LNCaP clone FGC (cell line): ENCODE measurements at regions not wholly inside any gene's neighbourhood (a gene's known extent, or its start where the extent isn't known, plus 50 kb on each side); places are given as distances from the start of the nearest gene placed in this dataset.

Experiments
- DNase-seq: peaks from one replicate; pipeline ENCODE4 v3.0.0-alpha.2; 2011; ENCODE audit warnings: low read depth
- H3K4me3 ChIP-seq: 2 replicates; pipeline ENCODE4 v1.5.1; 2011; ENCODE audit warnings: mild to moderate bottlenecking, low read depth, low read length, control low read depth
- TF ChIP-seq, protein P1 (sequence below): IDR thresholded peaks from 2 replicates; pipeline ENCODE4 v1.5.1; 2012; ENCODE audit warnings: mild to moderate bottlenecking; ENCODE audit not compliant: control insufficient read depth, insufficient read depth; ENCODE audit errors: extremely low read depth

DNA sequence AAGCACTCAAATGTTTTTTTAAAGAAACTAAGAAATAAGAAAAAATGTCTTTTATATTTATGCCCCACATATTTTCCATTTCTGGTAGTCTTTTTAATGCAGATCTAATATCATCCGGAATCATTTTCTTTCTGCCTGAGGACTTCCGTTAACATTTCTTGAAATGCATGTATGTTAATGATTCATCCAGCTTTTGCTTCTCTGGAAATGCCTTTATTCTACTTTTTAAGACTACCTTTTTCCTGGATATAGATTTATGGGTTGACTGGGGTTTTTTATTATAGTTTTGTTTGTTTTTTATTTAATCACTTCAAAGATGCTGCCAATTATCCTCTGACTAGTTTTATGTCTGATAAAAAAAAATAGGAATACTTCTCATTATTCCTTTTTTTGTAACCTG is 57.1 kb upstream of the LDLRAD3 start:
- TF ChIP-seq, protein P1, sequence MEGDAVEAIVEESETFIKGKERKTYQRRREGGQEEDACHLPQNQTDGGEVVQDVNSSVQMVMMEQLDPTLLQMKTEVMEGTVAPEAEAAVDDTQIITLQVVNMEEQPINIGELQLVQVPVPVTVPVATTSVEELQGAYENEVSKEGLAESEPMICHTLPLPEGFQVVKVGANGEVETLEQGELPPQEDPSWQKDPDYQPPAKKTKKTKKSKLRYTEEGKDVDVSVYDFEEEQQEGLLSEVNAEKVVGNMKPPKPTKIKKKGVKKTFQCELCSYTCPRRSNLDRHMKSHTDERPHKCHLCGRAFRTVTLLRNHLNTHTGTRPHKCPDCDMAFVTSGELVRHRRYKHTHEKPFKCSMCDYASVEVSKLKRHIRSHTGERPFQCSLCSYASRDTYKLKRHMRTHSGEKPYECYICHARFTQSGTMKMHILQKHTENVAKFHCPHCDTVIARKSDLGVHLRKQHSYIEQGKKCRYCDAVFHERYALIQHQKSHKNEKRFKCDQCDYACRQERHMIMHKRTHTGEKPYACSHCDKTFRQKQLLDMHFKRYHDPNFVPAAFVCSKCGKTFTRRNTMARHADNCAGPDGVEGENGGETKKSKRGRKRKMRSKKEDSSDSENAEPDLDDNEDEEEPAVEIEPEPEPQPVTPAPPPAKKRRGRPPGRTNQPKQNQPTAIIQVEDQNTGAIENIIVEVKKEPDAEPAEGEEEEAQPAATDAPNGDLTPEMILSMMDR: no peak
- no peak for DNase-seq
- no peak overlapping the region for H3K4me3 ChIP-seq

DNA sequence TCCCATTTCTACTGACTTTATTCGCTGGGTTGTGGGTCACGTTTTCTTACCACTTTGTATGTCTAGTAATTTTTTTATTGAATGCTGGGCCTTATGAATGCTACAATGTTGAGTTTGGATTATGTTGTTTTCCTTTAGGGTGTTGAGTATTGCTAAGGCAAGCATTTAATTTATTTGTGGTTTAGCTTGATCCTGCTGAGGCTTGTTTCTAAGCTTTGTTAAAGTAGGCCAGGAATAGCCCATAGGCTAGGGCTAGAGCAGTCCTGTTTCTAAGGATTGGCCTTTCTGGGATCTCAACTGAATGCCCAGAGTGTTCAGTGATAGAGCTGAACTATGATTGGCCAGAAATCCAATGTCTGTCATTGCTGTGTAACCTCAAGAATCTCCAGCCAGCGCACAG is 56.1 kb upstream of the LDLRAD3 start:
- no peak for DNase-seq
- H3K4me3 ChIP-seq: no peak overlapping the region
- TF ChIP-seq, protein P1: no peak

DNA sequence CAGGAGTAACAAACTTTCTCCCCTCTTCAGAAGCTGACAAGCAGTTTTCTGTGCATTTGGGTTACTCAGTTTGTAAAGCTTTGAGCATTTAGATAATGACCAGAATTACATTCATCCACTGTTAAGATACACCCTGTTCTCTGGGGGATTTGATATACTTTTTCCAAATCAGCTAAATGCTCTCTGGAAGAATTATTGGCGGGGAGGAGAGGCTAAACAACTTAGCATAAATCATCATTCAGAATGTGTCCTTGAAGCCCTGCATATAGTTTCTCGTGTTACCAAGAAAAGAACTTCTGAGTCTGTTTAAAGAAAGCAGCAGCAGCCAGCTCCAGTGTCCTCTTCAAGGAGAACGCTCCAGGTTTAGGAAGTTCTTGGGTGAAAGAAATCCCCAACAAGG is 54.9 kb upstream of the LDLRAD3 start:
- DNase-seq: no peak
- no peak overlapping the region for H3K4me3 ChIP-seq
- TF ChIP-seq, protein P1: no peak

DNA sequence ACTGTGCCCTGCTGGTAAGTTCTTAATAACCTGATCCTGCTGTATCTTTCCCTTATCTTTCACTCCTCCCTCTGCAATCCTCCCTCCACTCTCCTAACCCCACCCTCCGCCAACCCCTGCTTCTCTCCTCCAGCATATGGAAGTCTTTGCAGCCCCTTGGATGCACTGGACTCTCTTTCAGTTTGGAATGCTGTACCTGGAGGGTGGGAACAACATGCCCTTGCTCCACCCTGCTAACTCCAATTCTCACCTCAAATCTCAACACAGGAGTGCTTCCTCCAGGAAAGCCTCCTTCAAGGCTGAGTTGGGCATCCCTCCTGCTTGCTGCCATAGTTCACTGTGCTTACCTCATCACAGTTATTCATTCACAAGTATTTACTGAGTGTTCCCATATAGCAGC is 52.8 kb upstream of the LDLRAD3 start:
- no peak overlapping the region for H3K4me3 ChIP-seq
- TF ChIP-seq, protein P1: no peak
- DNase-seq: no peak

DNA sequence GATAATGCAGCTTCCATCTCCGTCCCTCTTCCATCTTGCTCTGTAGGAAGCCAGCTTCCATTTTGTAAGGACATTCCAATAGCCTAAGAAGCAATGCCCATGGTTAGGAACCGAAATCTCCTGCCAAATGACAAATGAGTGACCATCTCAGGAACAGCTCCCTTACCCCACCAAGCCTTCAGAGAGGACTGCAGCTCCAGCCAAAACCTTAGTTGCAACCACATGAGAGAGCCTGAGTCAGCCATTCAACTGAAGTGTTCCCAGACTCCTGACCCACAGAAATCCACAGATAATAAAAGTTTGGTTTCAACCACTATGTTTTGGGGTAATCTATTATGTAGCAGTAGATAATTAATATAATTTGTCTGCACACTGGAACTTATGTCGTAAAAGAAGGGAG is 51.7 kb upstream of the LDLRAD3 start:
- no peak overlapping the region for H3K4me3 ChIP-seq
- DNase-seq: no peak
- TF ChIP-seq, protein P1: no peak

DNA sequence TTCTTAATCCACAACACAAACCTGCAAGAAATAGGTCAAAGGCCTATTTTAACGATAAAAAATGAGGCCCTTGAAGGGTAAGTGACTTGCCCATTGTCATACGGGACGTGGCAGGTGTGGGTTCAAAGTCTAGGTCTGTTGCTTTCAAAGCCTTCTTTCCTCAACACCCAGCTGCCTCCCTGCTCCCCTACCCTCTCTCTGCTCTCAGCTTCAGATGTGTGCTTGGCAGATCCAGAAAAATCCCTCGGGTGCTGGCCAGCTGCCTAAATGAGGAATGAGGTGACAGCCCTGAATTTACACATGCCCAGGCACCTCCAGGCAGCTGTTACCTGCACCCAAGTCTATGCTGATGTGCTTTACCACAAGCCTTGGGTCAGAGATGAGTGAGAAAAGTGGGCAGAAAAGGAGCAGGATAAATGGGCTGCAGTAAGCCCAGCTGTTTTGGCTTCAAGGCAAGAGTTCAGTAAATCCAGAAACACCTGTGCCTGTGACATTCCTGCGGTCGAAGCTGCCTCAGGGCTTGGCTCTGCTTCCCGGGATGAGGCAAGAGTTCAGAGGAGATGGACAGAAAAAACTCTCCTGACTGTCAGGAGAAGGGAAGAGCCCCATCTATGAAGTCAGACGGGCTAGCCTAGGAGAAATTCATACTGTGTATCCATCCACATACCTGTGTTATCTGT is 49.9 kb upstream of the LDLRAD3 start:
- DNase-seq: no peak
- TF ChIP-seq, protein P1: no peak
- no peak overlapping the region for H3K4me3 ChIP-seq
